Ishikawa (cell line): ENCODE measurements at regions not wholly inside any gene's neighbourhood (a gene's known extent, or its start where the extent isn't known, plus 50 kb on each side); places are given as distances from the start of the nearest gene placed in this dataset.

ENCODE experiments used
- CEBPB ChIP-seq: IDR thresholded peaks from 2 replicates; pipeline ENCODE4 v1.6.1; 2012
- CREB1 ChIP-seq: IDR thresholded peaks from 2 replicates; pipeline ENCODE4 v1.6.1; 2012; ENCODE audit warnings: low read depth
- EGR1 ChIP-seq: IDR thresholded peaks from 2 replicates; pipeline ENCODE4 v1.6.1; 2012
- EP300 ChIP-seq: IDR thresholded peaks from 2 replicates; pipeline ENCODE4 v1.6.1; 2012; ENCODE audit warnings: borderline replicate concordance
- FOXM1 ChIP-seq: IDR thresholded peaks from 2 replicates; pipeline ENCODE4 v1.6.1; 2012; ENCODE audit warnings: low read depth, borderline replicate concordance
- NFIC ChIP-seq: IDR thresholded peaks from 2 replicates; pipeline ENCODE4 v1.6.1; 2012
- RAD21 ChIP-seq: IDR thresholded peaks from 2 replicates; pipeline ENCODE4 v1.6.1; 2012; ENCODE audit warnings: low read depth
- TAF1 ChIP-seq: IDR thresholded peaks from 2 replicates; pipeline ENCODE4 v1.6.1; 2012; ENCODE audit warnings: low read depth, mild to moderate bottlenecking
- TCF12 ChIP-seq: IDR thresholded peaks from 2 replicates; pipeline ENCODE4 v1.6.1; 2012; ENCODE audit warnings: low read depth
- TEAD4 ChIP-seq: IDR thresholded peaks from 2 replicates; pipeline ENCODE4 v1.6.1; 2012
- USF1 ChIP-seq: IDR thresholded peaks from 2 replicates; pipeline ENCODE4 v1.6.1; 2012
- YY1 ChIP-seq: IDR thresholded peaks from 2 replicates; pipeline ENCODE4 v1.6.1; 2012; ENCODE audit warnings: low read depth
- ZBTB7A ChIP-seq: IDR thresholded peaks from 2 replicates; pipeline ENCODE4 v1.6.1; 2012; ENCODE audit warnings: low read depth
- TF ChIP-seq, protein P1 (sequence below): IDR thresholded peaks from 2 replicates; pipeline ENCODE4 v1.6.1; 2012
- TF ChIP-seq, protein P2 (sequence below): IDR thresholded peaks from 2 replicates; pipeline ENCODE4 v1.6.1; 2012; ENCODE audit warnings: low read depth, mild to moderate bottlenecking

DNA sequence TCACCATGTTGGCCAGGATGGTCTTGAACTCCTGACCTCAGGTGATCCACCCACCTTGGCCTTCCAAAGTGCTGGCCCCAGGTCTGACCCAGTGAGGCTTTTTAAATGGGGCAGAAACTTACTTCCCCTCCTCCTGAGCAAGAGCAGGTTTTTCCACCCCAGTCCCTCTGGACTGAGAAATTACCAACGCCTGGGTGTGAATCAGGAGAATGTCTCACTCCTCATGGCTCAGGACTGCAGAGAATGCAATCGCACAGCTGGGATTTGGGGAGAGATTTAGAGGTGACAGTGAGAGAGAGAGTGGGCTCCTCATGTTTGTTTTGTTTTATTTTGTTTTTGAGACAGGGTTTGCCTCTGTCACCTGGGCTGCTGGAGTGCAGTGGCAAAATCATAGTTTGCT lies 203.6 kb downstream of the RAB11FIP4 start:
- TF ChIP-seq NFIC, result no peak
- TF ChIP-seq EP300, result no peak
- no peak for TF ChIP-seq YY1
- TF ChIP-seq TAF1, result no peak
- TF ChIP-seq RAD21, result no peak
- TF ChIP-seq, protein P1, sequence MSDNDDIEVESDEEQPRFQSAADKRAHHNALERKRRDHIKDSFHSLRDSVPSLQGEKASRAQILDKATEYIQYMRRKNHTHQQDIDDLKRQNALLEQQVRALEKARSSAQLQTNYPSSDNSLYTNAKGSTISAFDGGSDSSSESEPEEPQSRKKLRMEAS, result no peak
- no peak for TF ChIP-seq USF1
- TF ChIP-seq ZBTB7A, result no peak
- no peak for TF ChIP-seq EGR1
- no peak for TF ChIP-seq TEAD4
- TF ChIP-seq, protein P2, sequence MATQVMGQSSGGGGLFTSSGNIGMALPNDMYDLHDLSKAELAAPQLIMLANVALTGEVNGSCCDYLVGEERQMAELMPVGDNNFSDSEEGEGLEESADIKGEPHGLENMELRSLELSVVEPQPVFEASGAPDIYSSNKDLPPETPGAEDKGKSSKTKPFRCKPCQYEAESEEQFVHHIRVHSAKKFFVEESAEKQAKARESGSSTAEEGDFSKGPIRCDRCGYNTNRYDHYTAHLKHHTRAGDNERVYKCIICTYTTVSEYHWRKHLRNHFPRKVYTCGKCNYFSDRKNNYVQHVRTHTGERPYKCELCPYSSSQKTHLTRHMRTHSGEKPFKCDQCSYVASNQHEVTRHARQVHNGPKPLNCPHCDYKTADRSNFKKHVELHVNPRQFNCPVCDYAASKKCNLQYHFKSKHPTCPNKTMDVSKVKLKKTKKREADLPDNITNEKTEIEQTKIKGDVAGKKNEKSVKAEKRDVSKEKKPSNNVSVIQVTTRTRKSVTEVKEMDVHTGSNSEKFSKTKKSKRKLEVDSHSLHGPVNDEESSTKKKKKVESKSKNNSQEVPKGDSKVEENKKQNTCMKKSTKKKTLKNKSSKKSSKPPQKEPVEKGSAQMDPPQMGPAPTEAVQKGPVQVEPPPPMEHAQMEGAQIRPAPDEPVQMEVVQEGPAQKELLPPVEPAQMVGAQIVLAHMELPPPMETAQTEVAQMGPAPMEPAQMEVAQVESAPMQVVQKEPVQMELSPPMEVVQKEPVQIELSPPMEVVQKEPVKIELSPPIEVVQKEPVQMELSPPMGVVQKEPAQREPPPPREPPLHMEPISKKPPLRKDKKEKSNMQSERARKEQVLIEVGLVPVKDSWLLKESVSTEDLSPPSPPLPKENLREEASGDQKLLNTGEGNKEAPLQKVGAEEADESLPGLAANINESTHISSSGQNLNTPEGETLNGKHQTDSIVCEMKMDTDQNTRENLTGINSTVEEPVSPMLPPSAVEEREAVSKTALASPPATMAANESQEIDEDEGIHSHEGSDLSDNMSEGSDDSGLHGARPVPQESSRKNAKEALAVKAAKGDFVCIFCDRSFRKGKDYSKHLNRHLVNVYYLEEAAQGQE, result no peak

DNA sequence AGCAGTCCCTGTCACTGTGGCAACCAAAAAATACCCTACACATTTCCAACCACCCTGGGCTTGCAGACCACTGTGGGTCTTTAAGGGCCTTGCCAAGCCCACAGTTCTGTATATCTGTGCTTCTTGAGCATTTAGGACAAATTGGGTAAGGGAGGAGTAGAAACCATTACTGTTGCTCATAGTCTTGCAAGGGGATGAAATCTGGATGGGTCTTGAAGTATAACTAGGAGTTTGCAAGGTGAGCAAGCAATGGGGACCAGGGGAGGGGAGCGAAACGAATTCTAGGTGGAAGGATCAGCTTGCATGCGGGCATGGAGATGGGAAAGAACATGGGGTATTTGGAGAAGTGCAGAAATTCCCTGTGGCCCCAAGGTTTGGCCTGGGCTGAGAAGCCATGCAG lies 202.9 kb downstream of the RAB11FIP4 start:
- no peak for TF ChIP-seq FOXM1
- no peak for TF ChIP-seq TEAD4
- TF ChIP-seq, protein P1, result no peak
- no peak for TF ChIP-seq USF1
- no peak for TF ChIP-seq CREB1
- TF ChIP-seq, protein P2, result no peak
- no peak for TF ChIP-seq ZBTB7A
- no peak for TF ChIP-seq TAF1
- no peak for TF ChIP-seq EP300
- TF ChIP-seq CEBPB, result no peak
- no peak for TF ChIP-seq YY1
- TF ChIP-seq EGR1, result no peak
- no peak for TF ChIP-seq RAD21

DNA sequence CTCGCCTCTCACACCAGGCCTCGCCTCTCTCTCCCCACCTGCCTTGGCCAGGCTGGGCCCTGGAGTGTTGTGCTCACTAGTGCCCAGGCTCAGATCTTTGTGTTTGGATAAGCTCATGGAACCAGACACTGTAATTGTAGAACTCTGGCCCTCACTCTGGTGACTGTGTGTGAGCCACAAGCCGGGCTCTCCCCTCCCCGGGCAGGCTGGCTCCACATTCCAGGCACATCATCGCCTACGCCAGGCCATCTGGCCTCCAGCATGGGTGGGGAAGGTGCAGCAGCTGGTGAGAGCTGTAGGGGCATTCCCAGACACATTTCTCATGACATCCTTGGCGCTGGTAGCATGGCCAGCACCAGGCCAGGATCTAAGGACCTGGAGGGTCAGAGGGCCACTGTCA lies 202.3 kb downstream of the RAB11FIP4 start:
- TF ChIP-seq YY1, result no peak
- no peak for TF ChIP-seq CREB1
- TF ChIP-seq CEBPB, result no peak
- TF ChIP-seq ZBTB7A, result no peak
- no peak for TF ChIP-seq FOXM1
- TF ChIP-seq TAF1, result no peak
- TF ChIP-seq TEAD4, result no peak
- TF ChIP-seq TCF12, result no peak
- TF ChIP-seq, protein P1, result no peak
- no peak for TF ChIP-seq RAD21
- TF ChIP-seq USF1, result no peak
- no peak for TF ChIP-seq NFIC
- TF ChIP-seq, protein P2, result no peak
- TF ChIP-seq EGR1, result no peak
- TF ChIP-seq EP300, result no peak

GRCh38 chr17:31591924-31592323 lies 200.4 kb downstream of the RAB11FIP4 start:
- TF ChIP-seq NFIC, result no peak
- TF ChIP-seq ZBTB7A, result no peak
- no peak for TF ChIP-seq CEBPB
- no peak for TF ChIP-seq RAD21
- TF ChIP-seq EGR1, result no peak
- TF ChIP-seq, protein P2, result no peak
- TF ChIP-seq FOXM1, result no peak
- TF ChIP-seq, protein P1, result no peak
- TF ChIP-seq USF1, result no peak
- no peak for TF ChIP-seq YY1
- no peak for TF ChIP-seq TCF12
- TF ChIP-seq TAF1, result no peak
- TF ChIP-seq TEAD4, result no peak
